SK-N-MC (cell line): ENCODE measurements at regions not wholly inside any gene's neighbourhood (a gene's known extent, or its start where the extent isn't known, plus 50 kb on each side); places are given as distances from the start of the nearest gene placed in this dataset.

Experiments used
- EZH2 ChIP-seq: fragments of 200-600 bp; sonication (generic); IDR thresholded peaks from one replicate; pipeline ENCODE4 v1.6.1; 2017; ENCODE audit warnings: antibody characterized with exemption
- POLR2AphosphoS5 ChIP-seq: IDR thresholded peaks from 2 replicates; pipeline ENCODE4 v1.6.1; 2012; ENCODE audit warnings: mild to moderate bottlenecking, low read depth, low read length, borderline replicate concordance

- TF ChIP-seq POLR2AphosphoS5 (no peak), EZH2 (no peak)
Measured at GRCh38 chr1:222991177-222991576, 151.9 kb downstream of the TLR5 start.
